ENCODE measurements at regions not wholly inside any gene's neighbourhood (a gene's known extent, or its start where the extent isn't known, plus 50 kb on each side); places are given as distances from the start of the nearest gene placed in this dataset.

- TF ChIP-seq CTCF (IDR thresholded peaks at IDR 0.05; ENCODE audit: low read length, missing control alignments), result no peak
Measured at GRCh38 chr10:23886355-23886754, 322.6 kb upstream of the KIAA1217 start.

GRCh38 chr10:23891301-23891700 lies 317.6 kb upstream of the KIAA1217 start:
- no peak for TF ChIP-seq CTCF (IDR thresholded peaks at IDR 0.05; ENCODE audit: low read length, missing control alignments)
- H3K4me3 ChIP-seq (replicated peaks; ENCODE audit: low read depth, low read length), result no peak overlapping the region
- no peak for DNase-seq (ENCODE audit: low read depth)

More at GRCh38 chr10:23886355-23886754, 322.6 kb upstream of the KIAA1217 start:
- DNase-seq (ENCODE audit: low read depth), result no peak
- H3K4me3 ChIP-seq (replicated peaks; ENCODE audit: low read depth, low read length), result no peak overlapping the region

- DNase-seq (ENCODE audit: low read depth), result no peak
- H3K4me3 ChIP-seq (replicated peaks; ENCODE audit: low read depth, low read length), result no peak overlapping the region
- no peak for TF ChIP-seq CTCF (IDR thresholded peaks at IDR 0.05; ENCODE audit: low read length, missing control alignments)
Measured at GRCh38 chr10:23892296-23892695, 316.6 kb upstream of the KIAA1217 start.

GRCh38 chr10:23897267-23897666 lies 311.7 kb upstream of the KIAA1217 start:
- no peak overlapping the region for H3K4me3 ChIP-seq (replicated peaks; ENCODE audit: low read depth, low read length)
- no peak for TF ChIP-seq CTCF (IDR thresholded peaks at IDR 0.05; ENCODE audit: low read length, missing control alignments)
- DNase-seq (ENCODE audit: low read depth), result no peak

GRCh38 chr10:23897861-23898260 lies 311.1 kb upstream of the KIAA1217 start:
- DNase-seq (ENCODE audit: low read depth), result no peak
- no peak overlapping the region for H3K4me3 ChIP-seq (replicated peaks; ENCODE audit: low read depth, low read length)
- TF ChIP-seq CTCF (IDR thresholded peaks at IDR 0.05; ENCODE audit: low read length, missing control alignments), result no peak

GRCh38 chr10:23899166-23899565 lies 309.8 kb upstream of the KIAA1217 start:
- DNase-seq (ENCODE audit: low read depth), result no peak
- no peak for TF ChIP-seq CTCF (IDR thresholded peaks at IDR 0.05; ENCODE audit: low read length, missing control alignments)
- H3K4me3 ChIP-seq (replicated peaks; ENCODE audit: low read depth, low read length), result no peak overlapping the region

- no peak overlapping the region for H3K4me3 ChIP-seq (replicated peaks; ENCODE audit: low read depth, low read length)
- no peak for TF ChIP-seq CTCF (IDR thresholded peaks at IDR 0.05; ENCODE audit: low read length, missing control alignments)
- no peak for DNase-seq (ENCODE audit: low read depth)
Measured at GRCh38 chr10:23910291-23910690, 298.6 kb upstream of the KIAA1217 start.
